ENCODE measurements at regions not wholly inside any gene's neighbourhood (a gene's known extent, or its start where the extent isn't known, plus 50 kb on each side); places are given as distances from the start of the nearest gene placed in this dataset.

- TF ChIP-seq CTCF (conservative IDR thresholded peaks at IDR 0.05) (no peak), ZFX (IDR thresholded peaks at IDR 0.05) (no peak)
Observed at GRCh38 chr18:44513233-44513632, 167.5 kb upstream of the SETBP1 start.
